GM12892 (cell line): ENCODE measurements at regions not wholly inside any gene's neighbourhood (a gene's known extent, or its start where the extent isn't known, plus 50 kb on each side); places are given as distances from the start of the nearest gene placed in this dataset.
"Not testable (repeated sequence)": the region's sequence is repeated elsewhere in the genome, so short reads cannot be mapped to it uniquely, and the experiment has no call there.

Experiments used
- DNase-seq: peaks from one replicate; pipeline ENCODE4 v3.0.0; 2011; ENCODE audit not compliant: insufficient read length
- FAIRE-seq: peaks from 2 replicates; lab custom pipeline; 2011; peaks lifted over from hg19 to GRCh38; lab: Jason Lieb, UNC
- POLR2A ChIP-seq: IDR thresholded peaks from 2 replicates; pipeline ENCODE4 v1.6.1; 2011; ENCODE audit warnings: low read depth, low read length, control low read depth
- POLR2AphosphoS5 ChIP-seq: IDR thresholded peaks from 2 replicates; pipeline ENCODE4 v1.6.1; 2011; ENCODE audit warnings: low read depth, low read length, control low read depth
- TAF1 ChIP-seq: IDR thresholded peaks from 2 replicates; pipeline ENCODE4 v1.6.1; 2011; ENCODE audit warnings: low read depth, mild to moderate bottlenecking, control low read depth, low read length, borderline replicate concordance

DNA sequence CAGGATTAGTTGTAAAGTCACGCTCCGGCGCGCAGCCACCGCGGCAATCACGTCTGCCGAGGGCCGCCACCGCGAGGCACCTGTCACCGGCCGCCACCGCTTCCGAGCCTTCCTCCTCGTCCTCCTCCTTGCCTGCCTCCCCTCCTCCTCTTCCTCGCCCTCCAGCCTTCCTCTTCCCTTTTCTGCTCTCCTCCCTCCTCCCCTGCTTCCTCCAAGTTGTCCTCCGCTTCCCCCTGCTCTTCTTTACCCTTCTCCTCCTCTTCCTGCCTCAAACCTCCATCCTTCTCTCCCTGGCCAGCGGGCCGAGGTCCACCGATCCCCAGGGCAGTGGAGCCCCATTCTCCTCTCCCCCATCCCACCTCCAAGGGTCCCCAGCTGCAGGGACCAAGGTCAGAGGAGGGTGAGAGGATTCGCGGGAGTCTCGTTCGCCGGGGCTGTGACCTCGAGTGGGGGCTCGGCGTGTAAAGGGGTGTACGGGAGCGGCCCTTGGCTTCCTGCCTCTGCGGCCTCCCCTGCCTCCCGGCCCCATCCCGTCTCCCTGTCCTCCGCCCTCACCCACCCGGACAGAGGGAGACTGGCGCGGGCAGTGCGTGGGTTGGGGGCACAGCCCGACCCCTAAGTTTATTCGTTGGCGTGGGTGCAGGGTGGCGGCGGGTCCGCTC lies 89.5 kb upstream of the PAX2 start:
- FAIRE-seq: no peak
- TF ChIP-seq TAF1 (no peak), POLR2AphosphoS5 (no peak), POLR2A (no peak)
- DNase-seq: no peak

DNA sequence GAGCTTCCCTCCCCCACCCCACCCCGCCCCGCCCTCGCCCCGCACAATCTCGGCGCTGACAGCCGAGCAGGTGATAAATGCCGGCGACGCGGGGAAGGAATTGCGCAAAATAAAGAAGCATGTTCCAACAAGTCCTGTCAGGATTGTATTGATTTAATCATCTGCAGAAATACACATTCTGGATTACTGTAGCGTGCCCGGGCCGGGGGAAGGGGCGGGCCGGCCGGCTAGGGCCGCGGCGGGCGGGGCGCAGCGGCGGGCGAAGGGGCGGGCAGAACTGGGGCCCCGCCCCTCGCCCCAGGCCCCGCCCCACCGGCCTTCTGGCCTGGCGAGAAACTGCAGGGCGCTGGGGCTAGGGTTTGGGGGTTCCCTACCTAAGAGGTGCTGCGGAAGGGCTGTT lies 88.9 kb upstream of the PAX2 start:
- DNase-seq (no peak), FAIRE-seq (no peak)
- no peak for TF ChIP-seq POLR2A
- no peak for TF ChIP-seq POLR2AphosphoS5
- TF ChIP-seq TAF1: no peak

DNA sequence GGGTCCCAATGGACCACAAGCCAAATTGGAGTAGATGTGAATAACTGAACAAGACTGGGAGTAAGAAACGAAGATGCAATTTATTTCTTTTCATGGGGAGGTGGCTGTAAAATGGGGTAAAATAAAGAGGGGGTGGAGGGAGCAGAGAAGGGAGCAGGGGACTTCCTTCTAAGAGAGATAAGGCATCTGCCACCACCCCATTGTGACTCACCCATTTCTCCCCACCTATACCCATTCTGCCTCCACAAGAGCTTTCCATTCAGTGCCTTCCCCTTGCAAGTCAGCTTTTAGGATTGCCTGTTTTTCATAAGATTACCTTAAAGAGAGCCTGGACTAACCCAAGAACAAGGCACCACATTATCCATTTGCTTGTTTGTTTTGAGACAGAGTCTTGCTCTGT lies 87.1 kb upstream of the PAX2 start:
- no peak for DNase-seq
- no peak for TF ChIP-seq POLR2A
- TF ChIP-seq POLR2AphosphoS5: no peak
- no peak for TF ChIP-seq TAF1
- FAIRE-seq: no peak

DNA sequence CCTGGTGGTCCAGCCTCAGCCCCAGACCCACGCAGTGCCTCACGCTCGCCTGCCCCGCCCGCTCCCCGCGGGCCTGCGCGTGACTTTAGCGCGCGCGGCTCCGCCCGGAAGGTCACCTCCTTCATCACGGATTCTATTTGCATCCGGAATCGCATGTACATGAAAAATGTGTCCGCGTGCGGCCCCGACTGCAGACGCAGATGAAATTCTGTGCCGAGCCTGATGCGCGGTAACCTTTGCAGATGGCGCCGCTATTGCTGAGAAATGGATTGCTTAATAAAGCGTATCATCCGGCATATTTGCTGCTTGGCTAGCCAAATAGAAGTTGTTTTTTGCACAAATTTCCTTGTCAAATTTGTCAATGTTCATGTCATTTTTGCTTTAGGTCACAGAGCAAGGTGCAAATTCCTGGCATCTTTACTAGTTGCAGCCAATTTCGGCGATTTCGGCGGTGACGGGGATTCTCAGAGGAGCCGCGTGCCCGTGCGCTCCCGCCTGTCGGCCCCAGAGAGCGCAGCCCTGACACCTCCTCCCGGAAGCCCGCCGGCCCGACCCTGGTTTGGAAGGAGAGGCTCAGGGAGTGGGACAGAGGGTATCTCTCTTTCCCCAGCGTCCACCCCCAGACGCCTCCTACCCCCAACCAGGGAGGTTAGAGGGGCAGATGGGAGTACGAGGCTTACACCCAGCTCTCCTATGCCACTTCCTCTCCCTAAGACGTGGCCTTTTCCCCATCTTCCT lies 85.9 kb upstream of the PAX2 start:
- DNase-seq (no peak), FAIRE-seq (no peak)

DNA sequence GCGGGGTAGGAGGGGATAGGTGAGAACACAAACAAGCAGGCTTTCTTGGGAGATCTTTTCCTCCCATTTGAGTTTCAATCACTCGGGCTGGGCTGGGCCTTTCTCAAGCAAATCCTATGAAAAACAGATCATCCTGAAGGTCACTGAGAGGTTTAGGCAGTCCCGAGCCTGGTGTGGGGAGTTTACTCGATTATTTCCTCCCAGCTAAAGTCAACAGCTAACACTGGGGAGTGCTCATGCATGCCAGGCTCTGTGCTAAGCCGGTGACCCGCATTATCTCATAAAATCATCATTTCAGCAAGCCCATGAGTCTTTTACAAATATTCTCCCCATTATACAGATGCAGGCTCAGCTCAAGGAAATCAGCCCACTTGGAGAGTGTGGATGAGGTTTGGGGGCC lies 85.0 kb upstream of the PAX2 start:
- TF ChIP-seq POLR2A (no peak), POLR2AphosphoS5 (no peak), TAF1 (no peak)
- no peak for DNase-seq
- FAIRE-seq: no peak

More for the DNA sequence above, 85.9 kb upstream of the PAX2 start:
- TF ChIP-seq TAF1 (no peak), POLR2AphosphoS5 (no peak), POLR2A (no peak)

DNA sequence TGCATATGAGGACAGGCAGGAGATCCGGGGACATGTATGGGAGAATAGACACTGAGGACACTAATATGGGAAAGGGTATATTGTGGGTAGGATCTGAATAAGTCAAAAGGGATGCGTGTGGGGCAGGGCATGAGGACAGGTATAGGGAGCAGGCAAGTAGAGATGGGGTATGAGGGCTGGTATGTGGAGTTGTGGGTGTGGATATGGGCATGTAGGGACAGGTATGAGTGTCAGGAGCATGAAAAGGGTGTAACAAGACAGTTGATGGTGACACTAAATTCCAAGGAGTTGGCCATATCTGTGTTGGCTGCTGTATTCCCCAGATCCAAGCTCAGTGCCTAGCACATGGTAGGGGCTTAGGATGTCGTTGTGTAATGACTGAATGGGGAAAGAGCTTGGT lies 84.4 kb upstream of the PAX2 start:
- TF ChIP-seq TAF1 (no peak), POLR2AphosphoS5 (no peak), POLR2A (no peak)
- no peak for FAIRE-seq
- no peak for DNase-seq

DNA sequence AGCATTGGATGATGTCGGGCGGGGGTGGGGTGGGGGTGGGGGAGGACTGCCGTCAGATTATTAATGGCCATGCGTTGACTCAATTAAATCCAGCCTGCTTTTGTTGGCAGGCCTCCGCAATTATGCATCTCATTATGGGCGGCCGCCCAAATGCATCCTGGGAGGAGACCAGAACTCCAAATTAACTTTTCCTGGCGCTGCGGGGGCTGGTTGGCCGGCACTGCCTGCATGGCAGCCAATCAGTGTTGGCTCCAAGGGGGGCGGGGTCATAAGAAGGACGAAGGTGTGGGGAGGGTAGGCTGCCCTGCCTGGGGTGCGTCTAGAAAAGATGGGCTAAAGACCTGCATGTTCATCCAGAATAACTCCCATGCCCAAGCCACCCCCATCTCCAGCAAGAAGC lies 83.9 kb upstream of the PAX2 start:
- DNase-seq: no peak
- FAIRE-seq: no peak
- no peak for TF ChIP-seq POLR2AphosphoS5
- no peak for TF ChIP-seq POLR2A
- no peak for TF ChIP-seq TAF1

DNA sequence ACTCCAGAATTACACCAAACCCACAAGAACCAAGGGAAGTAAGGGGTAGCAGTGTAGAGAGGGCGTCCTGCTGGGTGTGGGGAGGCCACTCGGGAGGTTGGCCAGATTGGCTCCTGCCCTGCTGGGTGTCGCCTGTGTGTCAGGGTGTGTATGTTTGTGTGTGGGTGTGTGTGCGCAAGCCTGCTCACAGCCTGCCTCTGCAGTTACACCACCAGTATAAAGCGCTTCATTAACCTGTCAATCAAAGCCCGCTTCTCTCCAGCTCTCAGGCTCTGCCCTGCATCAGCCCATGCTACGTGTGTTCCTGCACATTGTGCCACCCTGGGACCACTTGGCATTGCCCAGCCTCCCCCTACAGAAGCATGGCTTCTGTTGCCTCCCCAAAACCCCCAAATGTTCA lies 83.3 kb upstream of the PAX2 start:
- no peak for DNase-seq
- no peak for FAIRE-seq
- TF ChIP-seq POLR2A: no peak
- no peak for TF ChIP-seq POLR2AphosphoS5
- TF ChIP-seq TAF1: no peak

DNA sequence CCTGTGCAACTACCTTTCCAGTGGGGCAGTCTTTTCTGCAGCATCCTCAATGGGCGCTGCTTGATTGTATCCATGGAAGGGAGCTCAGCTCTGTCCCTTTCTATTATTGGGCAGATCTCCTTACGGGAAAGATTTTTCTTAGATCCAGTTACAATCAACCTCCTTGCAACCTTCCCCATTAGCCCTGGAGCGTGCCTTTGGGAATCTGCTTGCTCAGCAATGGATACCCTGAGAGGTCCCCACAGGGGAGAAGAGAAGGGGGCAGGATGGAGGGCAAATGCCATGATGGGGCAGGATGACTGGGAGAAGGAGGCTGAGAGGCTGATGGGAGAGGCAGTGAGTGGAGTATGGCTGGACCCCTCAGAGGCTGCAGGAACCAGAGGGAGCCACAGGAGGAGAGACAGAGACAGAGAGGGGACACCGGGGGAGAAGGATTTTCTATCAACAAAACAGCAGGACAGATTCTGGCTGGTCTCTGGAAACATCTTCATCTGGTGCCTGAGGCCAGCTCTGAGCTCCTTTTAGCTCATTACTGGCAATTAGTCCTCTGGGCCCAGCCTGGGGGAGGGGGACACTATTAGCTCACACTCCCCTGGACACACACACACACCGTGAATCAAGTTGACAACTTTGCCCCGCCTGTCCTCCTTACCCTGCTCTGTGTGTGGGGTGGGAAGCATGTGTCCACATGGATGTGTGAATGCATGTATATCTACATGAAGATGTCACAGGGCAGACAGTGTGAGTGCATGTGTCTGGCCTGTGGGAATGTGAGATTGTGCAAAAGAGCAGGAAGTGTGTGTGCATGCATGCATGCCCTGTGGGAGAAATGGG lies 80.8 kb upstream of the PAX2 start:
- TF ChIP-seq POLR2AphosphoS5: no peak
- FAIRE-seq (no peak), DNase-seq (no peak)

DNA sequence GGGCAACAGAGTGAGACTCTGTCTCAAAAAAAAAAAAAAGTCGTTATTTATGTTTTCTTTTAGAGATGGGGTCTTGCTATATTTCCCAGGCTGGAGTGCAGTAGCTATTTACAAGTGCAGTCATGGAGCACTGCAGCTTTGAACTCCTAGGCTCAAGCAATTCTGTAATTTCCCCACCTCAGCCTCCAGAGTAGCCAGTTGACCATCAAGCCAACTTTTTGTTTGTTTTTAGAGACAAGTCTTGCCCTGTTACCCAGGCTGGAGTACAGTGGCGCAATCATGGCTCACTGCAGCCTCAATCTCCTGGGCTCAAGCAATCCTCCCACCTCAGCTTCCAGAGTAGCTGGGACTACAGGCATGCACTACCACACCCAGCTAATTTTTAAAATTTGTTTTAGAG lies 78.7 kb upstream of the PAX2 start:
- FAIRE-seq, DNase-seq: not testable (repeated sequence)

DNA sequence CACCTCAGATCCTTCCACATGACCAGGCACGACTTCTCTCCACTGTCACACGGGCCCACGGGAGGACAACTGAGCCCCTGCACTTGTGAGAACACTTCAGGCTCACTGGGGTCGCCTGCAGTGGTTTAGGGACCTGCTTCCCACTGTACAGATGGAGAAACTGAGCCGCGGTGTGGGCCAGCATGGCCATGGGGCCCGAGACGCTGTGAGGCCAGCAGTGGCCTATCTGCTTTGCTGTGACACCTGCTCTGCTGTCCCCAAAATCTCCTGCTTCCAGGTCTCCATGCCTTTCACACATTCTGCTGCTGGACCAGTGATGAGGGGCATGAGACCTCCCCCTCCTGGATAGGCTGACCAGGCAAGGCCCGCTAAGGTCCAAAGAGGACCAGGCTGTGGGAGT lies 75.8 kb upstream of the PAX2 start:
- TF ChIP-seq POLR2AphosphoS5 (no peak), TAF1 (no peak), POLR2A (no peak)
- DNase-seq: no peak
- FAIRE-seq: no peak
